ENCODE measurements at regions not wholly inside any gene's neighbourhood (a gene's known extent, or its start where the extent isn't known, plus 50 kb on each side); places are given as distances from the start of the nearest gene placed in this dataset.

GRCh38 chr10:117936141-117936540 is 110.6 kb downstream of the RAB11FIP2 start:
- no peak overlapping the region for H3K4me3 ChIP-seq (ENCODE audit: extremely low read depth in 1 of 4, insufficient read depth in 2 of 4, low read depth in 3 of 4, low read length in 4 of 4)
- 83% methylated on average over 9 of the region's 9 CpGs; no CpG with 5 or more reads in 1 of the 2 experiments for WGBS, 2 experiments (ENCODE audit: extremely low coverage in 1 of 2, insufficient coverage in 1 of 2, insufficient read length in 1 of 2, insufficient replicate concordance in 2 of 2, low coverage in 1 of 2, low lambda C conversion rate in 2 of 2, missing lambda C conversion rate in 1 of 2)
- no peak overlapping the region for H3K4ac ChIP-seq (replicated peaks; ENCODE audit: insufficient read length, low read depth, low read length)
- DNase-seq (ENCODE audit: low read depth in 1 of 2, low spot score in 2 of 2) (no peak), FAIRE-seq (no peak)
- no peak overlapping the region for H3K9ac ChIP-seq (replicated peaks in 1 of 4; ENCODE audit: extremely low read depth in 1 of 4, low read depth in 3 of 4, low read length in 3 of 4)
- no peak overlapping the region for H2BK20ac ChIP-seq (ENCODE audit: low read length)
- H3K56ac ChIP-seq (replicated peaks; ENCODE audit: insufficient read length, low read depth, low read length) = no peak overlapping the region
- no peak overlapping the region for H2BK120ac ChIP-seq (replicated peaks; ENCODE audit: low read depth, low read length)
- no peak overlapping the region for H2BK5ac ChIP-seq (ENCODE audit: low read depth, low read length)
- H2AK5ac ChIP-seq (ENCODE audit: low read depth, low read length) = no peak overlapping the region
- H4K5ac ChIP-seq (ENCODE audit: insufficient read length, low read depth, low read length) = no peak overlapping the region
- no peak overlapping the region for H3K18ac ChIP-seq (ENCODE audit: extremely low read depth, low read length)
- H3K9me3 ChIP-seq (ENCODE audit: insufficient read depth in 2 of 2, low read depth in 1 of 2, low read length in 1 of 2) = 0 out of 4 replicates have a peak, but pooled peaks cover 0 to 1% of the 10 kb centered on the region in 2 experiments
- H3K36me3 ChIP-seq (ENCODE audit: control insufficient read depth in 2 of 4, insufficient read depth in 4 of 4, low read length in 3 of 4) = no peaks in the 10 kb centered on the region
- H4K8ac ChIP-seq (ENCODE audit: extremely low read depth, insufficient read depth, low read length) = peak overlapping the region; percentile 57; the same call in 1 of the 2 replicates
- peak overlapping the region; percentile 34 for H4K91ac ChIP-seq (replicated peaks; ENCODE audit: insufficient read length, low read length)
- no peak overlapping the region for H2BK12ac ChIP-seq (ENCODE audit: low read depth, low read length)
- no peaks in the 10 kb centered on the region for H3K23me2 ChIP-seq (ENCODE audit: low read depth, low read length)
- ChIA-PET CTCF (ENCODE audit: partially characterized antibody) (interaction anchor here (0.9 to 1.5 kb wide), 3 partner anchors 12 to 73 kb away, joined by 3 to 4 read pairs (median 3); no protein-coding TSS in a partner anchor), POLR2A (ENCODE audit: partially characterized antibody) (no interaction called here)
- no peaks in the 10 kb centered on the region for H3K79me1 ChIP-seq (ENCODE audit: low read depth, low read length)
- TF ChIP-seq KDM5A (IDR thresholded peaks at IDR 0.05; ENCODE audit: low read length) (no peak), SIRT6 (IDR thresholded peaks at IDR 0.05; ENCODE audit: low read length) (no peak), CHD1 (IDR thresholded peaks at IDR 0.05; ENCODE audit: low read depth, low read length) (no peak), BCL11A (IDR thresholded peaks at IDR 0.05; ENCODE audit: low read depth in 2 of 2, low read length in 2 of 2) (no peak), KDM1A (IDR thresholded peaks at IDR 0.05; ENCODE audit: borderline replicate concordance, low read length) (no peak), EGR1 (IDR thresholded peaks at IDR 0.05; ENCODE audit: borderline replicate concordance, low read depth, low read length) (no peak), CBX5 (IDR thresholded peaks at IDR 0.05; ENCODE audit: low read depth, low read length) (no peak), RNF2 (IDR thresholded peaks at IDR 0.05; ENCODE audit: borderline replicate concordance, low read depth, low read length, missing control alignments, poor library complexity, severe bottlenecking) (no peak), SP4 (IDR thresholded peaks at IDR 0.05; ENCODE audit: low read length) (no peak), MAFK (IDR thresholded peaks at IDR 0.05; ENCODE audit: low read depth, low read length) (no peak), USF2 (IDR thresholded peaks at IDR 0.05; ENCODE audit: low read length) (no peak), SAP30 (IDR thresholded peaks at IDR 0.05; ENCODE audit: insufficient read depth, insufficient replicate concordance, low read length) (no peak)
- no peaks in the 10 kb centered on the region for H3K27me3 ChIP-seq (replicated peaks in 1 of 4; ENCODE audit: control insufficient read depth in 3 of 4, extremely low read depth in 1 of 4, insufficient read depth in 3 of 4, low read length in 3 of 4)
- H3K79me2 ChIP-seq (ENCODE audit: control insufficient read depth in 1 of 2, insufficient read depth in 2 of 2, low read length in 2 of 2) = no peaks in the 10 kb centered on the region
- H4K20me1 ChIP-seq (replicated peaks in 1 of 2; ENCODE audit: control insufficient read depth in 1 of 2, insufficient read depth in 2 of 2, low read length in 2 of 2) = no peaks in the 10 kb centered on the region
- peaks cover 0 to 5% (median 3%) of the 10 kb centered on the region in 4 experiments; a peak in 4 of 7 replicates for H3K4me1 ChIP-seq (replicated peaks in 1 of 4; ENCODE audit: control insufficient read depth in 3 of 4, insufficient read depth in 4 of 4, low read length in 3 of 4)
- no peak overlapping the region for H3K4me2 ChIP-seq (ENCODE audit: insufficient read depth in 1 of 2, low read depth in 2 of 2, low read length in 2 of 2)
- no peak overlapping the region for H3K23ac ChIP-seq (ENCODE audit: insufficient read length)
- peak overlapping the region; percentile 85; the same call in 1 of the 2 replicates for H2AFZ ChIP-seq (ENCODE audit: low read length)
- no peak overlapping the region for H3K27ac ChIP-seq (ENCODE audit: low read depth, low read length)
- no peak overlapping the region; the same call in 1 of the 2 replicates for H2BK15ac ChIP-seq (ENCODE audit: low read length)
- H3K14ac ChIP-seq (ENCODE audit: insufficient read length) = no peak overlapping the region

All from H1 (cell line).